Choroid plexus epithelial cell (primary cell): ENCODE measurements at regions not wholly inside any gene's neighbourhood (a gene's known extent, or its start where the extent isn't known, plus 50 kb on each side); places are given as distances from the start of the nearest gene placed in this dataset.

Source experiments
- DNase-seq: peaks from one replicate; pipeline ENCODE4 v3.0.0-alpha.2; 2010; ENCODE audit warnings: low read depth
- H3K4me3 ChIP-seq: 2 replicates; pipeline ENCODE4 v1.5.1; 2011; ENCODE audit warnings: low read depth, mild to moderate bottlenecking, control low read depth, low read length, moderate library complexity
- CTCF ChIP-seq: conservative IDR thresholded peaks from 2 replicates; pipeline ENCODE4 v1.5.1; 2011; ENCODE audit warnings: low read depth, mild to moderate bottlenecking, control low read depth, inconsistent platforms, low read length, moderate library complexity

GRCh38 chr3:106078635-106079034 lies 209.8 kb upstream of the CBLB start:
- DNase-seq: no peak
- no peak overlapping the region for H3K4me3 ChIP-seq
- TF ChIP-seq CTCF: no peak

- no peak overlapping the region for H3K4me3 ChIP-seq
- no peak for DNase-seq
- no peak for TF ChIP-seq CTCF
Measured at GRCh38 chr3:106082616-106083015, 213.8 kb upstream of the CBLB start.

DNA sequence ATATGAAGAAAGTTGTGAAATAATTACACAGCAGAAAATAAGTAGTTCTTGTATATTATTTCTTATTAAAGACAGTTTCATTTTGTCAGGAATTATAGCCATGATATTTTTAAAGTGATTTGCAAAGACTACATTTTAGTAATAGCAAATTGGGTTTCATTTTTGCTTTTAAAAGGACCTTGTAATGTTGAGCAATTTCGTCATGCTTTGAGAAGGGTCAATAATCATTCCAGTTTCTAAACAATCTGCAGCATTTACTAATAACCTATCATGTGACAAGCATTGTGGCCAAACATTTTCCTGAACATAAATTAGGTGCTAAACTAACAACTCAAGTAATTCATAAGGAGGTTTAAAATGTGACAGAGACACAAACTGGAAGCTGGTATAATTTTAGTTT lies 214.4 kb upstream of the CBLB start:
- TF ChIP-seq CTCF: no peak
- DNase-seq: peak; percentile 2
- H3K4me3 ChIP-seq: no peak overlapping the region

DNA sequence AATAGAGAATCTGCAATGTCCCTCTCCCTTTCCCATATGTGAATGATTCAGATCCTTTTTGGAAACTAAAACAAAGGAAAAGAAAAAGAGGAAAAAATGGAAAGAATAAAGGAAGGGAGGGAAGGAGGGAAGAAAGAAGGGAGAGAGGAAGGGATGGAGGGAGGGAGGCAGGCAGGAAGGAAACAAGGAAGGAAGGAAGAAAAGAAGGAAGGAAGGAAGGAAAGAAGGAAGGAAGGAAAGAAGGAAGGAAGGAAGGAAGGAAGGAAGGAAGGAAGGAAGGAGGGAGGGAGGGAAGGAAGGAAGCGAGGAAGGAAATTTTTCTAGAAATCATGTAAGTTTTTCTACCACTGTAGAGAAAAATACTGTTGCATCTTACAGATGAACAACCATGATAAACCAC lies 215.0 kb upstream of the CBLB start:
- no peak overlapping the region for H3K4me3 ChIP-seq
- no peak for DNase-seq
- no peak for TF ChIP-seq CTCF

DNA sequence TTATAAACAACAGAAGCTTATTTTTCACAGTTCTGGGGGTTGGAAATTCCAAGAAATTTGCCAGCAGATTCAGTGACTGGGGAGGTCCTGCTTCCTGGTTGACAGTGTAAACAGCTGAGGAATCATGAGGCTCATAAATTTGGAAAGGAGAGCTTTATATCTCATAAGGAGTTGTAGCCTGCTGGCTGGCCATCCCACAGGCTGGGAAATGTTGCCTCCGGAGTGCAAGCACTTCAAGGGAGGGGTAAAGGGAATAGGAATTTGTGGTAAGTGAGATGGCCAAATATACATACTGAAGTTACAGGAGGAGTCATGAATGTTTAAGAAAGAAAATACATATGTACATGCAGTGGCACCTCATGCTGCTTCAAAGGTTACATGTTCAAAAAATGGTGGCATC lies 217.2 kb upstream of the CBLB start:
- no peak for TF ChIP-seq CTCF
- H3K4me3 ChIP-seq: no peak overlapping the region
- no peak for DNase-seq

GRCh38 chr3:106086636-106087035 lies 217.8 kb upstream of the CBLB start:
- no peak for TF ChIP-seq CTCF
- no peak for DNase-seq
- no peak overlapping the region for H3K4me3 ChIP-seq

DNA sequence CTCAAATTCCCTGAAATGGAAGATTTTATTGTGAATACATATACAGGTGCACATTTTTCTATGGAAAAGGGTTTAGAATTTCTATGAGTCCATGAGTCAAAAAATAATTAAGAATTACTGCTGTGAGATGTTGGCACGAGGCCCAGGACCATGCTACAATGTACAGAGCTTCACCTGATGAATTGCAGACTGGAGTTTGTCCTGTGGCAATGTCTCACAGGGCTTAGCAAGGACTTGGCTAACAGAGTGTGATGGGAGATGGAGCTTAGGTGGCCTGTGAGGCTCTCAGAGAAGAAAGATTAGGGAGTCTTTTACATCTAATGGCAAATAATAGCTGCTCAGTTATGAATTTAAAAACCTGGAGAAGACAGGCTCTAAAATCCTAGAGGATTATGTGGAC lies 219.5 kb upstream of the CBLB start:
- no peak overlapping the region for H3K4me3 ChIP-seq
- no peak for TF ChIP-seq CTCF
- DNase-seq: peak; percentile 31
